K562 (cell line): ENCODE measurements at regions not wholly inside any gene's neighbourhood (a gene's known extent, or its start where the extent isn't known, plus 50 kb on each side); places are given as distances from the start of the nearest gene placed in this dataset.

Experiments
- CBX5 ChIP-seq: IDR thresholded peaks from 2 replicates; pipeline ENCODE4 v1.6.1; 2014; ENCODE audit warnings: low read depth, borderline replicate concordance
- CTCF ChIP-seq, 3 experiments: IDR thresholded peaks in 2 of 3; conservative IDR thresholded peaks in 1 of 3; 2 replicates each; pipeline ENCODE4 v1.5.1; 2011 to 2012; ENCODE audit warnings: low read length in 3 of 3, mild to moderate bottlenecking in 3 of 3, control low read depth in 2 of 3, improper control_type of control experiment in 1 of 3, inconsistent platforms in 1 of 3, low read depth in 1 of 3, mixed read lengths in 1 of 3, moderate library complexity in 1 of 3; ENCODE audit not compliant: insufficient read depth in 2 of 3
- HNRNPK ChIP-seq: fragments of 200-400 bp; formaldehyde crosslinking; IDR thresholded peaks from one replicate; pipeline ENCODE4 v1.6.1; 2018; ENCODE audit warnings: mild to moderate bottlenecking, low read depth, low read length; ENCODE audit not compliant: poor library complexity, severe bottlenecking
- NR2C2 ChIP-seq, 2 experiments: fragments of 200-800 bp in 1 of 2; sonication (Bioruptor generic) in 1 of 2; sonication (generic) in 1 of 2; formaldehyde crosslinking in 1 of 2; IDR thresholded peaks; 2 replicates each; pipeline versions ENCODE4 v1.6.1 to v1.8.0; 2016 to 2022; ENCODE audit warnings: mild to moderate bottlenecking in 1 of 2, missing compliant biosample characterization in 1 of 2, missing genetic modification characterization in 1 of 2, missing genetic modification reagents in 1 of 2
- RAD21 ChIP-seq, 2 experiments: fragments of 250-450 bp in 1 of 2; fragments of 450-650 bp in 1 of 2; sonication (Bioruptor Pico) in 1 of 2; formaldehyde crosslinking in 1 of 2; IDR thresholded peaks in 1 of 2; conservative IDR thresholded peaks in 1 of 2; 2 replicates each; pipeline versions ENCODE4 v1.4.0 to v1.8.0; 2020 to 2022; ENCODE audit warnings: mild to moderate bottlenecking in 2 of 2, moderate library complexity in 1 of 2
- ZNF431 ChIP-seq: sonication (generic); formaldehyde crosslinking; IDR thresholded peaks from 2 replicates; pipeline ENCODE4 v1.8.0; 2022; ENCODE audit warnings: mild to moderate bottlenecking, missing genetic modification reagents
- ZNF561 ChIP-seq: fragments of 450-650 bp; formaldehyde crosslinking; conservative IDR thresholded peaks from 2 replicates; pipeline ENCODE4 v1.4.0; 2020; ENCODE audit warnings: mild to moderate bottlenecking, moderate library complexity
- TF ChIP-seq, protein P1 (sequence below): fragments of 450-650 bp; IDR thresholded peaks from 2 replicates; pipeline ENCODE4 v1.6.1; 2016

DNA sequence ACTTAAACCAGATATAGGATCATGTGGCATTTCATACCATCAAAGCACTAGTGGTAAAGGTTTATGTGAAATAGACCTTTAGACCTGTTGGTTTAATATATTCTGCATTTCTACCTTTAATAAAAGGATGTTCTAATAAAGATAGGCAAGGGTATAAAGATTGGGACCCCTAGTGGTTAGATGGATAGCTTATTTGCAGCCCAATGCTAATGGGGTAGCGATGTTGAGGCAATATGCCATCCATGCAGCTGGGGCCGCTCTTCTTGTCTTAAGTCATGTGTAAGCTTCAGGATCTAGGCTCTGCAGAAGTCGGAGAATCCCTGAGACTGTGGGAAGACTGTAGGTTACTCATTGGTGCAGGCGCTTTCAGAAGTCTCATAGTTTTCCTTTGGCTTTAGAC lies 114.9 kb downstream of the ICOS start:
- TF ChIP-seq ZNF561 (CRISPR knock-in tag), result no peak
- no peak for TF ChIP-seq HNRNPK
- TF ChIP-seq NR2C2 (CRISPR knock-in tag; IDR thresholded peaks at IDR 0.05), result no peak
- no peak for TF ChIP-seq NR2C2 (tag; IDR thresholded peaks at IDR 0.05)
- TF ChIP-seq CTCF (IDR thresholded peaks at IDR 0.05 in 2 of 3, conservative IDR thresholded peaks at IDR 0.05 in 1 of 3; ENCODE audit: insufficient read depth in 2 of 3, low read depth in 1 of 3, low read length in 3 of 3), result peak; percentile 25 to 58 (median 43); a peak in 5 of 6 replicates
- TF ChIP-seq ZNF431 (CRISPR knock-in tag), result no peak
- TF ChIP-seq, protein P1, sequence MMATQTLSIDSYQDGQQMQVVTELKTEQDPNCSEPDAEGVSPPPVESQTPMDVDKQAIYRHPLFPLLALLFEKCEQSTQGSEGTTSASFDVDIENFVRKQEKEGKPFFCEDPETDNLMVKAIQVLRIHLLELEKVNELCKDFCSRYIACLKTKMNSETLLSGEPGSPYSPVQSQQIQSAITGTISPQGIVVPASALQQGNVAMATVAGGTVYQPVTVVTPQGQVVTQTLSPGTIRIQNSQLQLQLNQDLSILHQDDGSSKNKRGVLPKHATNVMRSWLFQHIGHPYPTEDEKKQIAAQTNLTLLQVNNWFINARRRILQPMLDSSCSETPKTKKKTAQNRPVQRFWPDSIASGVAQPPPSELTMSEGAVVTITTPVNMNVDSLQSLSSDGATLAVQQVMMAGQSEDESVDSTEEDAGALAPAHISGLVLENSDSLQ, result no peak
- TF ChIP-seq RAD21 (CRISPR knock-in tag; conservative IDR thresholded peaks at IDR 0.05 in 1 of 2, IDR thresholded peaks at IDR 0.05 in 1 of 2), result no peak
- TF ChIP-seq CBX5, result no peak
